K562 (cell line): ENCODE measurements at regions not wholly inside any gene's neighbourhood (a gene's known extent, or its start where the extent isn't known, plus 50 kb on each side); places are given as distances from the start of the nearest gene placed in this dataset.

Experiments
- ATAC-seq: fragments of 200-7000 bp; cut with Tn5 transposase; 3 replicates; pipeline ENCODE4 v1.9.1; 2020; ENCODE audit warnings: moderate library complexity
- BruUV-seq: library from RNA; stranded (reverse); fragments of 400-500 nt; replicated peaks from 2 replicates; lab custom pipeline; 2021; lab: Mats Ljungman, UMichigan
- CTCF ChIA-PET: fragments of 300-600 bp; formaldehyde crosslinking; extraction: SDS; loops from one replicate; lab custom pipeline; 2021; ENCODE audit warnings: low intra/inter-chr PET ratio; lab: Yijun Ruan, JAX
- POLR2A ChIA-PET: fragments of 300-600, 350-650 bp; sonication (Branson Sonifier 250); formaldehyde crosslinking; extraction: SDS; loops from one replicate; lab custom pipeline; 2021; ENCODE audit warnings: antibody characterized with exemption, inconsistent platforms; lab: Yijun Ruan, JAX
- DNase-seq, 4 experiments: peaks; one replicate each; pipeline versions ENCODE4 v3.0.0 to v3.0.0-alpha.2; 2011 to 2018; ENCODE audit warnings: low spot score in 3 of 4, mixed read lengths in 3 of 4; ENCODE audit errors: extremely low read depth in 1 of 4
- FAIRE-seq: peaks from 2 replicates; lab custom pipeline; 2011; peaks lifted over from hg19 to GRCh38; lab: Jason Lieb, UNC
- H2AFZ ChIP-seq: 2 replicates; pipeline ENCODE4 v1.6.0; 2011; ENCODE audit warnings: low read depth, low read length, control low read depth, inconsistent platforms
- H3K27ac ChIP-seq: fragments of 200-600 bp; 3 replicates; pipeline ENCODE4 v1.8.0; 2011; ENCODE audit warnings: low read depth, mild to moderate bottlenecking, control low read depth, inconsistent platforms, low read length, moderate library complexity, mixed read lengths; ENCODE audit errors: extremely low read depth
- H3K27me3 ChIP-seq, 2 experiments: fragments of 300-600 bp in 1 of 2; 2 replicates in 1 of 2; 3 replicates in 1 of 2; pipeline versions ENCODE4 v1.6.0 to v1.8.0; 2011; ENCODE audit warnings: inconsistent platforms in 2 of 2, low read length in 2 of 2, mild to moderate bottlenecking in 1 of 2, mixed read lengths in 1 of 2, moderate library complexity in 1 of 2; ENCODE audit not compliant: control insufficient read depth in 2 of 2, insufficient read depth in 2 of 2
- H3K36me3 ChIP-seq: fragments of 300-600 bp; 3 replicates; pipeline ENCODE4 v1.8.0; 2011; ENCODE audit warnings: mild to moderate bottlenecking, low read length, inconsistent platforms; ENCODE audit not compliant: control insufficient read depth, insufficient read depth
- H3K4me1 ChIP-seq, 2 experiments: fragments of 200-600 bp in 1 of 2; replicated peaks in 1 of 2; 2 replicates in 1 of 2; 3 replicates in 1 of 2; pipeline versions ENCODE4 v1.5.1 to v1.8.0; 2011; ENCODE audit warnings: inconsistent platforms in 2 of 2, low read length in 2 of 2, mild to moderate bottlenecking in 1 of 2, mixed read lengths in 1 of 2, moderate library complexity in 1 of 2; ENCODE audit not compliant: control insufficient read depth in 2 of 2, insufficient read depth in 2 of 2
- H3K4me2 ChIP-seq: 2 replicates; pipeline ENCODE4 v1.6.1; 2011; ENCODE audit warnings: low read length, control low read depth, inconsistent platforms, mixed read lengths; ENCODE audit not compliant: insufficient read depth
- H3K4me3 ChIP-seq: fragments of 200-600 bp; sonication (generic), shearing (Covaris generic); 2 replicates; pipeline ENCODE4 v1.5.1; 2016; ENCODE audit warnings: control low read depth, inconsistent platforms
- H3K79me2 ChIP-seq: fragments of 200-600 bp; 3 replicates; pipeline ENCODE4 v1.8.0; 2011; ENCODE audit warnings: low read length, inconsistent platforms; ENCODE audit not compliant: control insufficient read depth, insufficient read depth
- H3K9ac ChIP-seq, 2 experiments: 2 replicates each; pipeline versions ENCODE4 v1.6.0 to v1.6.1; 2011; ENCODE audit warnings: low read depth in 2 of 2, low read length in 2 of 2, control low read depth in 1 of 2, inconsistent platforms in 1 of 2, mild to moderate bottlenecking in 1 of 2, mixed read lengths in 1 of 2; ENCODE audit not compliant: insufficient read depth in 1 of 2
- H3K9me1 ChIP-seq: one replicate; pipeline ENCODE4 v1.6.0; 2011; ENCODE audit warnings: inconsistent platforms, mild to moderate bottlenecking, low read length, moderate library complexity; ENCODE audit not compliant: control insufficient read depth, insufficient read depth
- H3K9me3 ChIP-seq: replicated peaks from 2 replicates; pipeline ENCODE4 v1.5.1; 2011; ENCODE audit warnings: low read depth, low read length, inconsistent platforms; ENCODE audit not compliant: control insufficient read depth, insufficient read depth
- H4K20me1 ChIP-seq: replicated peaks from 2 replicates; pipeline ENCODE4 v1.6.1; 2011; ENCODE audit warnings: low read length, inconsistent platforms, mixed read lengths; ENCODE audit not compliant: control insufficient read depth, insufficient read depth
- CBX3 ChIP-seq, 2 experiments: IDR thresholded peaks; 1 replicate in 1 of 2; 2 replicates in 1 of 2; pipeline ENCODE4 v1.6.1; 2012; ENCODE audit warnings: inconsistent platforms in 2 of 2, low read length in 2 of 2, borderline replicate concordance in 1 of 2, control low read depth in 1 of 2
- CBX5 ChIP-seq: IDR thresholded peaks from 2 replicates; pipeline ENCODE4 v1.6.1; 2014; ENCODE audit warnings: low read depth, borderline replicate concordance
- ELF2 ChIP-seq: fragments of 250-450 bp; sonication (Bioruptor Pico); IDR thresholded peaks from 2 replicates; pipeline ENCODE4 v1.5.0; 2021; ENCODE audit warnings: mild to moderate bottlenecking
- ERF ChIP-seq: fragments of 450-650 bp; formaldehyde crosslinking; IDR thresholded peaks from 2 replicates; pipeline ENCODE4 v1.4.0; 2020; ENCODE audit warnings: mild to moderate bottlenecking, mixed read lengths
- ESRRA ChIP-seq: fragments of 450-650 bp; IDR thresholded peaks from 2 replicates; pipeline ENCODE4 v1.6.1; 2014; ENCODE audit warnings: low read depth, mild to moderate bottlenecking, moderate library complexity, borderline replicate concordance
- HBP1 ChIP-seq: fragments of 450-650 bp; formaldehyde crosslinking; IDR thresholded peaks from 2 replicates; pipeline ENCODE4 v1.4.0; 2022; ENCODE audit warnings: missing genetic modification characterization
- HDAC2 ChIP-seq: fragments of 450-650 bp; IDR thresholded peaks from 2 replicates; pipeline ENCODE4 v1.6.1; 2016; ENCODE audit warnings: mild to moderate bottlenecking
- KDM1A ChIP-seq, 2 experiments: fragments of 450-650 bp; IDR thresholded peaks; 2 replicates each; pipeline ENCODE4 v1.6.1; 2016; ENCODE audit warnings: mild to moderate bottlenecking in 2 of 2
- MLX ChIP-seq, 2 experiments: fragments of 450-650 bp in 1 of 2; sonication (generic) in 1 of 2; formaldehyde crosslinking; conservative IDR thresholded peaks; 2 replicates each; pipeline versions ENCODE4 v1.4.0 to v1.8.1; 2020 to 2022; ENCODE audit warnings: mild to moderate bottlenecking in 1 of 2, missing genetic modification reagents in 1 of 2
- NCOR1 ChIP-seq: fragments of 450-650 bp; IDR thresholded peaks from 2 replicates; pipeline ENCODE4 v1.6.1; 2016; ENCODE audit warnings: mild to moderate bottlenecking, moderate library complexity
- RBM22 ChIP-seq: fragments of 200-400 bp; formaldehyde crosslinking; IDR thresholded peaks from 2 replicates; pipeline ENCODE4 v1.6.1; 2018; ENCODE audit warnings: low read length, low read depth; ENCODE audit not compliant: poor library complexity, severe bottlenecking
- RBM25 ChIP-seq: fragments of 200-400 bp; formaldehyde crosslinking; IDR thresholded peaks from 2 replicates; pipeline ENCODE4 v1.6.1; 2018; ENCODE audit warnings: low read length, low read depth, moderate library complexity; ENCODE audit not compliant: severe bottlenecking
- RBM39 ChIP-seq: fragments of 200-400 bp; formaldehyde crosslinking; optimal IDR thresholded peaks from 2 replicates; pipeline ENCODE3; 2018; ENCODE audit warnings: low read depth, low read length
- SMAD4 ChIP-seq: fragments of 250-450 bp; sonication (Bioruptor Pico); conservative IDR thresholded peaks from 2 replicates; pipeline ENCODE4 v1.8.0; 2021; ENCODE audit warnings: inconsistent platforms, mild to moderate bottlenecking, moderate library complexity
- TFAP4 ChIP-seq: sonication (generic); formaldehyde crosslinking; IDR thresholded peaks from 2 replicates; pipeline ENCODE4 v1.8.0; 2022; ENCODE audit warnings: missing genetic modification reagents, mild to moderate bottlenecking, moderate library complexity, borderline replicate concordance
- XRCC5 ChIP-seq: fragments of 200-400 bp; formaldehyde crosslinking; IDR thresholded peaks from 2 replicates; pipeline ENCODE4 v1.6.1; 2017; ENCODE audit warnings: low read depth, mild to moderate bottlenecking, low read length
- ZFP91 ChIP-seq: sonication (generic); formaldehyde crosslinking; IDR thresholded peaks from 2 replicates; pipeline ENCODE4 v1.8.0; 2022; ENCODE audit warnings: mild to moderate bottlenecking, missing genetic modification reagents
- ZNF347 ChIP-seq: fragments of 450-650 bp; formaldehyde crosslinking; IDR thresholded peaks from 2 replicates; pipeline ENCODE4 v1.4.0; 2020; ENCODE audit warnings: low read depth, mild to moderate bottlenecking, moderate library complexity
- WGBS: fragments of 100-300 bp; shearing (Covaris generic); methylation state at CpG from one replicate; pipeline ENCODE4 v1.1.6; 2016; ENCODE audit warnings: low coverage, mixed read lengths; ENCODE audit not compliant: insufficient coverage; ENCODE audit errors: missing lambda C conversion rate; 5-methylcytosine and 5-hydroxymethylcytosine counted together
- in situ Hi-C: fragments of 300-500 bp; cut with MboI; formaldehyde crosslinking; loops from 4 replicates; pipeline ENCODE4 v1.15.0; 2018; ENCODE audit warnings: inconsistent platforms, mixed read lengths
- intact Hi-C: fragments of 100-400 bp; cut with micrococcal nuclease; formaldehyde crosslinking; loops from 2 replicates; pipeline ENCODE4 v1.14.2; 2022

GRCh38 chr11:116130122-116130521, 625.9 kb upstream of the CADM1 start (continued):
- no peak for TF ChIP-seq ZFP91 (CRISPR knock-in tag)
- TF ChIP-seq TFAP4 (CRISPR knock-in tag), result no peak
- no peak for TF ChIP-seq CBX5
- TF ChIP-seq ESRRA, result no peak
- TF ChIP-seq NCOR1, result no peak
- TF ChIP-seq CBX3 (IDR thresholded peaks at IDR 0.05; ENCODE audit: borderline replicate concordance in 1 of 2, low read length in 2 of 2), result no peak

- no peak overlapping the region for H3K9ac ChIP-seq
- H3K4me1 ChIP-seq, result no peaks in the 10 kb centered on the region
- H4K20me1 ChIP-seq, result no peaks in the 10 kb centered on the region
- no peaks in the 10 kb centered on the region for H3K36me3 ChIP-seq
- H3K9me1 ChIP-seq, result peaks cover 2% of the 10 kb centered on the region
- H3K79me2 ChIP-seq, result no peaks in the 10 kb centered on the region
- no peak overlapping the region for H3K4me2 ChIP-seq
- no TSS peak for BruUV-seq
- no peak for TF ChIP-seq ZNF347 (CRISPR knock-in tag)
- no peak for TF ChIP-seq KDM1A (IDR thresholded peaks at IDR 0.05)
- no peak for TF ChIP-seq RBM22
- no peak for TF ChIP-seq XRCC5
- TF ChIP-seq MLX (CRISPR knock-in tag; conservative IDR thresholded peaks at IDR 0.05), result no peak
- TF ChIP-seq SMAD4 (CRISPR knock-in tag), result no peak
- no peak for TF ChIP-seq HDAC2
- no peak for TF ChIP-seq ELF2 (CRISPR knock-in tag)
- no peak for TF ChIP-seq RBM25
- TF ChIP-seq ERF (CRISPR knock-in tag), result no peak
- no peak for TF ChIP-seq RBM39
- TF ChIP-seq HBP1 (CRISPR knock-in tag), result no peak
- CTCF ChIA-PET, result no interaction called here
- FAIRE-seq (no peak), ATAC-seq (no peak), DNase-seq (no peak)
- POLR2A ChIA-PET, result no interaction called here
- H3K4me3 ChIP-seq, result no peak overlapping the region
- no peak overlapping the region for H3K27ac ChIP-seq
- H2AFZ ChIP-seq, result no peak overlapping the region
- WGBS, result 2% methylated on average over 9 of the region's 9 CpGs
- in situ Hi-C loops (no loop called here), intact Hi-C loops (no loop called here)
- no peaks in the 10 kb centered on the region for H3K9me3 ChIP-seq
- H3K27me3 ChIP-seq, result no peaks in the 10 kb centered on the region; a peak in 1 of 5 replicates
Observed at GRCh38 chr11:116129456-116129855, 625.2 kb upstream of the CADM1 start.
